Parathyroid adenoma (tissue), 2 donors: ENCODE measurements at regions not wholly inside any gene's neighbourhood (a gene's known extent, or its start where the extent isn't known, plus 50 kb on each side); places are given as distances from the start of the nearest gene placed in this dataset.

Experiments used
- H2AFZ ChIP-seq: fragments of 300-600 bp; sonication (generic); one replicate; pipeline ENCODE4 v1.7.0; 2017; ENCODE audit warnings: antibody characterized with exemption, mild to moderate bottlenecking
- H3K27ac ChIP-seq: fragments of 300-600 bp; sonication (generic); one replicate; pipeline ENCODE4 v1.7.0; 2017
- H3K27me3 ChIP-seq: fragments of 300-600 bp; sonication (generic); one replicate; pipeline ENCODE4 v1.7.0; 2017; ENCODE audit warnings: low read length; ENCODE audit not compliant: control insufficient read depth, insufficient read depth
- H3K36me3 ChIP-seq: fragments of 300-600 bp; sonication (generic); one replicate; pipeline ENCODE4 v1.7.0; 2017; ENCODE audit warnings: low read length; ENCODE audit not compliant: control insufficient read depth, insufficient read depth
- H3K4me1 ChIP-seq: fragments of 300-600 bp; sonication (generic); one replicate; pipeline ENCODE4 v1.7.0; 2017; ENCODE audit warnings: control low read depth
- H3K4me2 ChIP-seq: fragments of 300-600 bp; sonication (generic); one replicate; pipeline ENCODE4 v1.7.0; 2017; ENCODE audit warnings: low read length
- H3K4me3 ChIP-seq: fragments of 300-600 bp; sonication (generic); one replicate; pipeline ENCODE4 v1.7.0; 2017; ENCODE audit warnings: low read depth, low read length
- H3K79me2 ChIP-seq: fragments of 300-600 bp; sonication (generic); one replicate; pipeline ENCODE4 v1.7.0; 2017; ENCODE audit warnings: control low read depth
- H3K9ac ChIP-seq: fragments of 300-600 bp; sonication (generic); one replicate; pipeline ENCODE4 v1.7.0; 2017; ENCODE audit warnings: mild to moderate bottlenecking
- H3K9me3 ChIP-seq: fragments of 300-600 bp; sonication (generic); one replicate; pipeline ENCODE4 v1.7.0; 2017; ENCODE audit warnings: low read length; ENCODE audit not compliant: control insufficient read depth
- TF ChIP-seq, protein P1 (sequence below): fragments of 300-600 bp; sonication (generic); IDR thresholded peaks from one replicate; pipeline ENCODE4 v1.7.0; 2017; ENCODE audit warnings: antibody characterized with exemption, mild to moderate bottlenecking
- donor health status: primary hyperparathyroidism.

DNA sequence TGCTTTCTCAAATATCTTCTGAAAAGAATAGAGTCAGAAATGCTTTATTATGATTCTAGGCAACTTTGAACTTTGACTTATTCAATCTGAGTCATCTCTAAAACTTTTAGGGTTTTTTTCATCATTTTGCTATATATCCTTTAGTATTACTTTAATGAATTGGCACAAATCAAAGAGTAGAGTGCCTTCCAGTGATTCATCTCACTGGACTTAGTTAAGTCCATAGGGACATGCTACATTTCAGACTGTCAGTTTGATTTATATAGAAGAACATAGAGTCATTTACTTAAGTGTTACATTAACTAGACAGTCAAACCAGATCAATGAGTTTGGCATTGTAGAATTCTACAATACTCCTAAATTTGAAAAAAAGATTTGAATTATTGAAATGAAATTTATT is 1235.7 kb upstream of the MAP3K7 start:
- Histone ChIP-seq H3K4me3 (no peak overlapping the region), H3K4me1 (no peaks in the 10 kb centered on the region), H3K27ac (no peak overlapping the region), H3K9ac (no peak overlapping the region), H3K4me2 (no peak overlapping the region), H3K36me3 (no peaks in the 10 kb centered on the region), H3K79me2 (no peaks in the 10 kb centered on the region), H2AFZ (no peak overlapping the region), H3K9me3 (no peaks in the 10 kb centered on the region), H3K27me3 (no peaks in the 10 kb centered on the region)
- TF ChIP-seq, protein P1, sequence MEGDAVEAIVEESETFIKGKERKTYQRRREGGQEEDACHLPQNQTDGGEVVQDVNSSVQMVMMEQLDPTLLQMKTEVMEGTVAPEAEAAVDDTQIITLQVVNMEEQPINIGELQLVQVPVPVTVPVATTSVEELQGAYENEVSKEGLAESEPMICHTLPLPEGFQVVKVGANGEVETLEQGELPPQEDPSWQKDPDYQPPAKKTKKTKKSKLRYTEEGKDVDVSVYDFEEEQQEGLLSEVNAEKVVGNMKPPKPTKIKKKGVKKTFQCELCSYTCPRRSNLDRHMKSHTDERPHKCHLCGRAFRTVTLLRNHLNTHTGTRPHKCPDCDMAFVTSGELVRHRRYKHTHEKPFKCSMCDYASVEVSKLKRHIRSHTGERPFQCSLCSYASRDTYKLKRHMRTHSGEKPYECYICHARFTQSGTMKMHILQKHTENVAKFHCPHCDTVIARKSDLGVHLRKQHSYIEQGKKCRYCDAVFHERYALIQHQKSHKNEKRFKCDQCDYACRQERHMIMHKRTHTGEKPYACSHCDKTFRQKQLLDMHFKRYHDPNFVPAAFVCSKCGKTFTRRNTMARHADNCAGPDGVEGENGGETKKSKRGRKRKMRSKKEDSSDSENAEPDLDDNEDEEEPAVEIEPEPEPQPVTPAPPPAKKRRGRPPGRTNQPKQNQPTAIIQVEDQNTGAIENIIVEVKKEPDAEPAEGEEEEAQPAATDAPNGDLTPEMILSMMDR = no peak

DNA sequence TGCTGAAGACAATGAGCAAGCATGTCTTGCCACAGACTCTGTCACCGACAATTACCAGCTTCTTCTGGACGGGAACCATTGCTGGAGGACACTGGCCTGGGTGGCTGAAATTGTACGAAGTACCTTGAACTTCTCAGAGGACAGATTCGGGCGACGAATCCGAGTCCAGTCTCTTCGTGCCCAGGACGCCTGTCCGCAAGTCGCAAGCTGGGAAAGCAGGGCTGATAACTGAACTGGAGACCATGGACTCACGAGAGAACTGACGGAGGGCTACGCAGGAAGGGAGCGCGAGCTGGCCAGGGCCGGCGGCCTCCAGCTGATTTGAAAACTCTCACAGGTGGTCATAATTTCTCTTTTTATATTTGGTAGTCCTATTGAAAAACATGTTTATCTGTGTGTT is 1229.5 kb upstream of the MAP3K7 start:
- H3K4me1 ChIP-seq = no peaks in the 10 kb centered on the region
- H3K9me3 ChIP-seq = no peaks in the 10 kb centered on the region
- no peaks in the 10 kb centered on the region for H3K27me3 ChIP-seq
- H3K79me2 ChIP-seq = no peaks in the 10 kb centered on the region
- no peak overlapping the region for H2AFZ ChIP-seq
- TF ChIP-seq, protein P1 = no peak
- H3K4me2 ChIP-seq = no peak overlapping the region
- H3K27ac ChIP-seq = no peak overlapping the region
- H3K36me3 ChIP-seq = no peaks in the 10 kb centered on the region
- H3K9ac ChIP-seq = no peak overlapping the region
- no peak overlapping the region for H3K4me3 ChIP-seq

DNA sequence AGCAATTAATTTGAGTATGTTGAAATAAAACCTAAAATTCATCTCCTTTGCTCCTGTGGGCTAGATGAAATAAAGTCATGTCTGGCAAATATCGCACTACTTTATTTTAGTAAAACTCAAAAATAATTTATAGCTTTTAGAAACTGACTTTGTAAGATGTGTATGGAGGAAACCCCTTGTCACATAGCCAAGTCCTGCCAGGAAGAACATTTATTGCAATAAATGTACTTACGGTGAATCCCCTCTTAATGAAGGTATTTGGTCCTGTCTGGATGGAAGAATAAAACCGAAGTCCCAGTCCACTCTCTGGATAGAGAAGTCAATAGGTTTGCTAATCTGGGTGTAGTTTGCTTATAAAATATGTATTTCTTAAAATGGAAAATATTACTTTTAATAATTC is 1226.8 kb upstream of the MAP3K7 start:
- no peak overlapping the region for H3K4me3 ChIP-seq
- H3K27me3 ChIP-seq = no peaks in the 10 kb centered on the region
- no peak overlapping the region for H2AFZ ChIP-seq
- TF ChIP-seq, protein P1 = no peak
- no peak overlapping the region for H3K9ac ChIP-seq
- H3K4me2 ChIP-seq = no peak overlapping the region
- no peaks in the 10 kb centered on the region for H3K79me2 ChIP-seq
- H3K27ac ChIP-seq = no peak overlapping the region
- no peaks in the 10 kb centered on the region for H3K36me3 ChIP-seq
- H3K4me1 ChIP-seq = no peaks in the 10 kb centered on the region
- no peaks in the 10 kb centered on the region for H3K9me3 ChIP-seq

DNA sequence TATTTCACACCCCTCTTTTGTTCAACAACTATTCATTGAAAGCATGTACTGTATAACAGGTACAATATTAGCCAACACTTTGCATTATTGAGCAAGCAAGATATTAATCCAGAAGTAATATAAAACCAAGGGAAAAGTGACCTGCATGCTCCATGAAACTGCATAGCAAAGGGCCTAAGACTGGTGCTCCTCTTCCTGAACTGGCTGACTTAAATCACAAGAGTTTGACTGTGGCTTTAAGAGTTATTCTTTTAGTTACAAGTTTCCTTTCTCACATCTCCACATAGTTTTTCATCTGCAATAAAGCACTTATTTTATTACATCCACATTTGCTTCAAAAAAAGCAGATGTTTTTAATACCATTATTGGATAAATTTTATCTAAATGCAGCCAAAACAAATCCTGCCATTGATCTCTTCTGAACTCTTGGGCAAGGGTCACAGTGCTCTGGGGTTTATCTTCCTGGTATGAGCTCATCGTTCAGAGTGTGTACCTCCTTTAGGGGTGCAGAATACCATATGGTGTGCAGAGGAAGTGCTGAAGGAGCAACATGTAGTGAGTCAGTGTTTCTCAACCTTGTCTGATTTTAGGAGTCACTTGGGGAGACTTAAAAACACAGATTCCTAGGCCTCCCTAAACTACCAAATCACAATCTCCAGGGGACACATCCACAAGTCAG is 1225.9 kb upstream of the MAP3K7 start:
- Histone ChIP-seq H3K27ac (no peak overlapping the region), H2AFZ (no peak overlapping the region), H3K4me2 (no peak overlapping the region), H3K4me3 (no peak overlapping the region), H3K9me3 (no peaks in the 10 kb centered on the region), H3K27me3 (no peaks in the 10 kb centered on the region), H3K4me1 (no peaks in the 10 kb centered on the region), H3K36me3 (no peaks in the 10 kb centered on the region), H3K9ac (no peak overlapping the region), H3K79me2 (no peaks in the 10 kb centered on the region)
- TF ChIP-seq, protein P1 = no peak

DNA sequence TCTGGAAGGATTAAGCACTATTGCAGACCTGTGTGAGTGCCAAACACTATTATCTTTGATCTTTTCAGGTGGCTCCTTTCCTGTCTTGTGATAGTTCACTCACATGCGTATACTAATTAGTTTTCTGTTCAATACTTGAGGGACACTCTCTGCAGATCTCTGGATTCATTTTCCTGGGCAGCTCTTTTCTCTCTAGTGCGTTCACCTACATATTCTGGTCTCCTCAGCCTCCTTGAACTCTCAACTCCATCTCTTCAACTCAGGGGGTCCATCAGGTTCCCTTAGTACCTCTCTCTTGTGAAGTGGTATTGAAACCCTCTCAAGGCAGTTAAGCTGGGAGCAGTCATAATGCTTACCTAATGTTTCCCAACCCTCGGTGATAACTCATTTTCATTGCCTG is 1218.1 kb upstream of the MAP3K7 start:
- no peak overlapping the region for H3K9ac ChIP-seq
- H3K27ac ChIP-seq = no peak overlapping the region
- H3K27me3 ChIP-seq = no peaks in the 10 kb centered on the region
- no peak overlapping the region for H2AFZ ChIP-seq
- H3K4me1 ChIP-seq = no peaks in the 10 kb centered on the region
- no peaks in the 10 kb centered on the region for H3K36me3 ChIP-seq
- H3K4me3 ChIP-seq = no peak overlapping the region
- H3K9me3 ChIP-seq = no peaks in the 10 kb centered on the region
- H3K4me2 ChIP-seq = no peak overlapping the region
- H3K79me2 ChIP-seq = no peaks in the 10 kb centered on the region
- TF ChIP-seq, protein P1 = no peak
